Right ventricle myocardium superior (tissue), 1 donor: ENCODE measurements at regions not wholly inside any gene's neighbourhood (a gene's known extent, or its start where the extent isn't known, plus 50 kb on each side); places are given as distances from the start of the nearest gene placed in this dataset.

Experiments used
- ATAC-seq: fragments of 200-7000 bp; cut with Tn5 transposase; one replicate; pipeline ENCODE4 v1.9.1; 2020; ENCODE audit warnings: mild to moderate bottlenecking; ENCODE audit not compliant: poor library complexity
- DNase-seq: peaks from one replicate; pipeline ENCODE4 v3.0.0-alpha.2; 2020
- intact Hi-C: fragments of 100-400 bp; cut with DNase I; formaldehyde crosslinking; loops from one replicate; pipeline ENCODE4 v1.11.2; 2022
- donor health status: DM: no; HTN: yes; CAD: no; lungs with severe emphysema.

DNA sequence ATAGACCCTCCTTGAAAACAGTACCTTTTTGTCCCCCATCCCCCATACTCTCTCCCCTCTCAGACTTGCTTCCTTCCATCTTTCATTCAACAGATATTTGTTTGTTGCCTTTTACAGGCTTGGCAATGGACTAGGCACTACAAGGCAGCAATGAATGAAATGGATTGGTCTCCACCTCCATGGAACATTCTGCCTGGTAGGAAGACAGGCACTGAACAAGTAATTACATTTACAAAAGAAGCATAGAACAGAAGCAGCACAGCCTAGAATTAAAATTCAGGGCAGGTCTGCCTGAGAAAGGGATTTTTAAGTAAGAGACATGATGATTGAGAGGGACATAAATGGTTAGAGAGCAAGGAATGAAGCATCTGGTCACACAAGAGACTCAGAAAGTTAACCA is 346.1 kb downstream of the GRXCR1 start:
- no peak for DNase-seq
- intact Hi-C loops = no loop called here
- ATAC-seq = no peak

DNA sequence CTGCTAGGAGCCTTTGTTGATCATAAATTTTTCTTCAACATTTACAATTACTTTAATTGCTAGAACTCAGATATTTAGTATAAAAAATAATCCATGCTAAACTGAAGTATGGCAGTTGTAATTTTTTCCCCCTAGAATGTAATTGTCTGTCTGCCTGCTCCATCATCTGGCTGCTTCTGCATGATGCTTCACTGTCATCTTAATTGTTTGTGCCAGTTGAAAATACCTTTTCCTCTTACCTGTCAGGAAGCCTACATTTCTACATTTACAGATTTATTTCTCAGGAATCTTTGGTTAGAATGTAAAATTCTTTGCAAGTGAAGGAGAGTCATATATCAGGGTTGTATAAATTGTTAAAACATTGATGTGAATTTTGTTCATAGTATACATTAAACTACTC is 348.6 kb downstream of the GRXCR1 start:
- intact Hi-C loops = no loop called here
- DNase-seq (no peak), ATAC-seq (no peak)

- DNase-seq (no peak), ATAC-seq (no peak)
- intact Hi-C loops = no loop called here
Observed at GRCh38 chr4:43242606-43243005, 350.1 kb downstream of the GRXCR1 start.

- intact Hi-C loops = no loop called here
- ATAC-seq = no peak
Observed at GRCh38 chr4:43243433-43244116, 351.1 kb downstream of the GRXCR1 start.

GRCh38 chr4:43244688-43245382 is 352.3 kb downstream of the GRXCR1 start:
- no peak for DNase-seq
- ATAC-seq = no peak
- intact Hi-C loops = no loop called here

More at GRCh38 chr4:43243433-43244116, 351.1 kb downstream of the GRXCR1 start:
- DNase-seq = no peak

- intact Hi-C loops = no loop called here
- no peak for ATAC-seq
- no peak for DNase-seq
Observed at GRCh38 chr4:43251841-43252240, 359.3 kb downstream of the GRXCR1 start.

DNA sequence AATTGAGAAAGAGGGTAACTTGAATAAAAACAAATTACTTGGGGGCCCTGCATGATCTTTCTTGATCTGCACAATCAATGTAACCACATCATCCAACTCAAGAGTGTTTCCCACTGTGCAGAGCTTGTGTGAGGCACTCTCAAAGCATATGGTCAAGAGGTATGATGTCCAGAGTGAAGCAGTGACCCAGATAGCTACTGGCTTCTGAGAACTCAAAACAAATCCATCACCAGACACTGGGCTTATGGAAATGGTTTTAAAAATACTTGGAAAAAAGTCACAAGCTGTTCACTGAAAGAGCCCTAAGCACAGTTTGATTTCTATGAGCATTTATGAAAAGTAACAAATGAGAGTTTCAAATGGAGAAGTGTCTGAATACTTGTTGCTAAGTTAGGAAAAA is 361.0 kb downstream of the GRXCR1 start:
- ATAC-seq = no peak
- intact Hi-C loops = no loop called here
- DNase-seq = no peak

- DNase-seq (no peak), ATAC-seq (no peak)
- intact Hi-C loops = no loop called here
Observed at GRCh38 chr4:43264730-43265129, 372.2 kb downstream of the GRXCR1 start.

GRCh38 chr4:43271946-43272345 is 379.4 kb downstream of the GRXCR1 start:
- intact Hi-C loops = no loop called here
- ATAC-seq (no peak), DNase-seq (no peak)

- DNase-seq = no peak
- intact Hi-C loops = no loop called here
- ATAC-seq = no peak
Observed at GRCh38 chr4:43274376-43274775, 381.9 kb downstream of the GRXCR1 start.

- intact Hi-C loops = no loop called here
- ATAC-seq (no peak), DNase-seq (no peak)
Observed at GRCh38 chr4:43275779-43276178, 383.3 kb downstream of the GRXCR1 start.

GRCh38 chr4:43276321-43276720 is 383.8 kb downstream of the GRXCR1 start:
- ATAC-seq (no peak), DNase-seq (no peak)
- intact Hi-C loops = no loop called here

DNA sequence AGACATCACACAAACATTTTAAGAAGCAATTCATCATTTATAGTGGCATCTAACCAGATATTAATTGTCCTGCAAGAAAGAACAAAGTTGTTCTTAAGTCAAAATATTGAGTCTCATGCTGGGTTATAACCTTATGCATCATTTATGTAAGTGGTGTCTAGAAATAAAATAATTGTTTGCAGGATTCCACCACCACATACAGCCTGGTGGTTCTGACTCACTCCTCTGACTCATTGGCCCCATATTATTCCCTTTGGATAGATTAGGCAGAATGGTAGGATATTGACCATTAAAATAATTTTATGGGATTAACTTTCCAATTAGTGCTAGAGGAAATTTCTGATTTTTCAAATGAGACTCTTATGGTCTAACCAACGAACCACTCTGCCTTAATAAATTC is 384.5 kb downstream of the GRXCR1 start:
- no peak for ATAC-seq
- no peak for DNase-seq
- intact Hi-C loops = no loop called here

- ATAC-seq (no peak), DNase-seq (no peak)
- intact Hi-C loops = no loop called here
Observed at GRCh38 chr4:43282534-43282933, 390.0 kb downstream of the GRXCR1 start.

GRCh38 chr4:43286137-43286536 is 393.6 kb downstream of the GRXCR1 start:
- intact Hi-C loops = no loop called here
- ATAC-seq (no peak), DNase-seq (no peak)

- no peak for ATAC-seq
- intact Hi-C loops = no loop called here
- DNase-seq = no peak
Observed at GRCh38 chr4:43296946-43297528, 404.5 kb downstream of the GRXCR1 start.

DNA sequence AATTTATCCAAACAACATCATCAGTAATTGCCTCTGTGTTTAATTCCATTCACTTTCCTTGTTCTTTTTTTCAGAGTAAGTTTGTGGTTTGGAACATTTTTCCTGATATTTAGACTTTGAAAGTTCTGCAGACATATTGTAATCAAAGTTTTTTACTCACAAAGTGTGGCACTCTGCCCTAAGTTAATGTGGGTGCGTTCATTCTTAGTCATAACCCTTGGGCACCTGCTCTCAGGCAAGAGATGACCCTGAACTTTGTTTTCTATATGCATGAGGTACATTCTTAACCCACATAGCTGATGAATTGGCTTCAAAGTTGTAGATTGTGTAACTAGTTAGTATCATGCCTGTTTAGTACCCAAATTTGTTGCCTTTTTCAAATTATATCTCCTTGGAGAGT is 424.3 kb downstream of the GRXCR1 start:
- intact Hi-C loops = no loop called here
- DNase-seq (no peak), ATAC-seq (no peak)

- intact Hi-C loops = no loop called here
- DNase-seq (no peak), ATAC-seq (no peak)
Observed at GRCh38 chr4:43325220-43325967, 432.9 kb downstream of the GRXCR1 start.

DNA sequence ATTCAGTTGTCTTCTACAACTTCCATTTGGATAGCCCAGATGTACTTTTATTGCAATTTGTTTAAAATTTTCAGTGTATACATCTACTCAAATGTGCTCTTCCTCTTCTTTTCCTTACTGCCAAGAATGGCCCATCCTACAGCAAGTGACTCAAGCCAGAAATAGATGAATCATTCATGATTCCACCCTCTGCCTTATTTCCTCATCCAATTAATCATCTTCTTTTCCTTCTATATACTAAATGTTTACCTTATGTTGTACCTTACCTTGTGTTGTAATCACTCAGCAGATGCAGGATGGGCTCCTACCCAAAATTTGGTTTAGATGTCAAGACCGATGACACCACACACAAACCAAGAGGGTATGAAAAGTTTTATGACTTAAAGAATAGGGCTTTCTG is 437.8 kb downstream of the GRXCR1 start:
- ATAC-seq = no peak
- intact Hi-C loops = no loop called here

More for the DNA sequence above, 437.8 kb downstream of the GRXCR1 start:
- DNase-seq = no peak
